Spleen (tissue), 11 donors: ENCODE measurements at regions not wholly inside any gene's neighbourhood (a gene's known extent, or its start where the extent isn't known, plus 50 kb on each side); places are given as distances from the start of the nearest gene placed in this dataset.

ENCODE experiments used
- DNase-seq: peaks from one replicate; pipeline ENCODE4 v3.0.0-alpha.2; 2020
- H3K27ac ChIP-seq, 8 donors: fragments of 200-600 bp; sonication (generic) in 7 of 8; 1 replicate in 4 of 8; 2 replicates in 4 of 8; pipeline versions ENCODE4 v1.5.0 to v1.8.0; 2016 to 2021; ENCODE audit warnings: inconsistent platforms in 4 of 8, mild to moderate bottlenecking in 4 of 8, moderate library complexity in 1 of 8
- H3K27me3 ChIP-seq, 7 donors: fragments of 200-600 bp; sonication (generic) in 6 of 7; replicated peaks in 1 of 7; 1 replicate in 4 of 7; 2 replicates in 3 of 7; pipeline versions ENCODE4 v1.5.0 to v1.8.0; 2016 to 2021; ENCODE audit warnings: inconsistent platforms in 3 of 7, mild to moderate bottlenecking in 1 of 7
- H3K36me3 ChIP-seq, 6 donors: fragments of 200-600 bp; sonication (generic) in 5 of 6; 1 replicate in 4 of 6; 2 replicates in 2 of 6; pipeline versions ENCODE4 v1.5.0 to v1.8.0; 2016 to 2021; ENCODE audit warnings: inconsistent platforms in 2 of 6
- H3K4me1 ChIP-seq, 6 donors: fragments of 200-600 bp; sonication (generic) in 5 of 6; 1 replicate in 3 of 6; 2 replicates in 3 of 6; pipeline versions ENCODE4 v1.5.0 to v1.8.0; 2016 to 2021; ENCODE audit warnings: inconsistent platforms in 3 of 6
- H3K4me3 ChIP-seq, 8 donors: fragments of 200-600 bp; sonication (generic) in 7 of 8; 1 replicate in 4 of 8; 2 replicates in 4 of 8; pipeline versions ENCODE4 v1.5.0 to v1.8.0; 2016 to 2021; ENCODE audit warnings: inconsistent platforms in 4 of 8, mild to moderate bottlenecking in 4 of 8, moderate library complexity in 2 of 8
- H3K9me3 ChIP-seq, 8 donors: fragments of 200-600 bp; sonication (generic) in 7 of 8; 1 replicate in 4 of 8; 2 replicates in 4 of 8; pipeline versions ENCODE4 v1.5.0 to v1.8.0; 2016 to 2021; ENCODE audit warnings: inconsistent platforms in 4 of 8
- CTCF ChIP-seq, 11 experiments: fragments of 200-600 bp in 7 of 11; fragments of 450-650 bp in 4 of 11; sonication (generic) in 4 of 11; IDR thresholded peaks in 8 of 11; conservative IDR thresholded peaks in 3 of 11; 1 replicate in 7 of 11; 2 replicates in 4 of 11; pipeline versions ENCODE4 v1.4.0 to v1.8.0; 2016 to 2021; ENCODE audit warnings: antibody characterized with exemption in 11 of 11, inconsistent platforms in 4 of 11, mild to moderate bottlenecking in 1 of 11
- POLR2A ChIP-seq, 3 donors: fragments of 450-650 bp; IDR thresholded peaks; one replicate each; pipeline ENCODE4 v1.5.1; 2017; ENCODE audit warnings: antibody characterized with exemption in 3 of 3, mild to moderate bottlenecking in 1 of 3
- POLR2AphosphoS5 ChIP-seq, 3 donors: sonication (generic); formaldehyde crosslinking; IDR thresholded peaks; one replicate each; pipeline ENCODE4 v1.5.1; 2017; ENCODE audit warnings: antibody characterized with exemption in 3 of 3
- WGBS, 5 donors: extraction: QIAGEN DNeasy Blood & Tissue Kit in 3 of 5; methylation state at CpG; one replicate each; pipeline versions ENCODE4 v1.1.5 to v1.1.7; 2013 to 2018; 5-methylcytosine and 5-hydroxymethylcytosine counted together
- intact Hi-C: fragments of 100-400 bp; cut with DNase I; formaldehyde crosslinking; loops from one replicate; pipeline ENCODE4 v1.15.0; 2023; ENCODE audit warnings: low total_unique reads
- donor health status: healthy with polysubstance abuse.
- donor health status: DM: no; HTN: no; CAD: no; lungs with moderate emphysema.
- donor health status: DM: no; HTN: no; CAD: no.
- donor health status: Bipolar disorder and iron deficiency.
- donor health status: healthy.
- donor health status: DM: no; HTN: no; CAD: no.
- donor health status: DM: yes; HTN: yes; CAD: no.

DNA sequence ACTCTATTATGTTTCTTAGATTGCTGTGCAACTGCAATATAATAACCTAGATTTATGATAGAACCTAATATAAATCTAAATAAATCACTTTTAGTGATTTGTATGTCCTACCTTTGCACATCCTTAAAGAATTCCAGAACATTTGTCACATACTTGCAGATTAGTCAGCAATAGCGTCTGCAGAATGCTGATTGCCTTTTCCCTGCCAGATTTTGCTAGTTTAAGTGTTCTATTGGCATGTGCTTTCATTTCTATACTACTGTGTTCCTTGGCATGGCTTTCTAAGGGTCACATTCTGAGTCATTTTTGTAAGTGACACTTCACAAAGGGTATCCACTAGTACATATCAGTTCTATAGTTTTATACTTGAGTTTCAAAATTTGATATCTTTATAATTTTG is 303.1 kb upstream of the GIMD1 start:
- H3K4me1 ChIP-seq = no peaks in the 10 kb centered on the region
- no peak for DNase-seq
- TF ChIP-seq POLR2A (IDR thresholded peaks at IDR 0.05) (no peak), CTCF (IDR thresholded peaks at IDR 0.05 in 8 of 11, conservative IDR thresholded peaks at IDR 0.05 in 3 of 11) (no peak), POLR2AphosphoS5 (IDR thresholded peaks at IDR 0.05) (no peak)
- no peak overlapping the region for H3K4me3 ChIP-seq
- no peaks in the 10 kb centered on the region for H3K36me3 ChIP-seq
- H3K9me3 ChIP-seq = peaks cover 0 to 22% (median 5%) of the 10 kb centered on the region in 8 donors
- H3K27me3 ChIP-seq = no peaks in the 10 kb centered on the region
- H3K27ac ChIP-seq = no peak overlapping the region
- intact Hi-C loops = no loop called here
- WGBS, 5 donors = 32 to 78% (median 68%) methylated on average over 1 of the region's 1 CpG

DNA sequence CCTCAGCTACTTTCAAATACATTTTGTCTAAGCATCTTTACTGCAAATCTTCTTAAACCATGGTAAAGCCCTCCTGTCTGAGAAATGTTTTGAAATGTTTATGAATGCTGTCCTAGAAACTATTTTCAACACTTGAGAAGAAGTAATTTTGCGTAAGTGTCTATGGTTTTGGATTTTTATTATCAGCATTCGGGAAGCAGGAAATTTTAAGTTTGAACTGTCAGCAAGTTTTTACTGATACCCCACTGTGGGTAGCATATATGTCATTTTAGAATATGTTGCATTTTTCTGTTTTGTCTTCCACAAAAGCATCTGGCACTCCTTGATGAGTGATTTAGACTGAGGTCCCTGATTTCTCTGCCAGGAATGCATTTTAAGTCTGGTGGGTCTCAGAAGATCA is 302.4 kb upstream of the GIMD1 start:
- Histone ChIP-seq H3K4me3 (no peak overlapping the region), H3K9me3 (peaks cover 0 to 22% (median 5%) of the 10 kb centered on the region in 8 donors), H3K27me3 (no peaks in the 10 kb centered on the region), H3K4me1 (no peaks in the 10 kb centered on the region), H3K36me3 (no peaks in the 10 kb centered on the region), H3K27ac (no peak overlapping the region)
- intact Hi-C loops = no loop called here
- 80 to 94% (median 89%) methylated on average over 2 of the region's 2 CpGs for whole genome bisulfite sequencing, 5 donors
- TF ChIP-seq CTCF (IDR thresholded peaks at IDR 0.05 in 8 of 11, conservative IDR thresholded peaks at IDR 0.05 in 3 of 11) (no peak), POLR2A (IDR thresholded peaks at IDR 0.05) (no peak), POLR2AphosphoS5 (IDR thresholded peaks at IDR 0.05) (no peak)
- DNase-seq = no peak

DNA sequence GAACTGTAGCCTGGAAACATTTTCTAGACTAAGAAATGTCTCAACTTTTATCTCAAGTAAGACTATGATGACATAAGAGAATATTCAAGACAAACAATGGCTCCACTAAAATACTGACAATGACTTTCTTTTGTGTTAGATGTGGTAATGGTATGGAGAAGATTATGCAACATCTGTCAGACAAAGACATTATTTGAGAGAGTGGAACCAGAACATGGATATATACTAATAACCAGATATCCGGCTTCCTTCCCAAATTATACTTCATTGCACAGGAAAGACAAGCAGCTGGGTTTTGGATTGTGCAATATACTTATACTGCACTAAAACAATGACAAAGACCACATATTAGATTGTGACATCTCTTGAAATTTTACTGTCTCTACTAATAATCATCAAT is 290.8 kb upstream of the GIMD1 start:
- TF ChIP-seq POLR2AphosphoS5 (IDR thresholded peaks at IDR 0.05) (no peak), POLR2A (IDR thresholded peaks at IDR 0.05) (no peak), CTCF (IDR thresholded peaks at IDR 0.05 in 8 of 11, conservative IDR thresholded peaks at IDR 0.05 in 3 of 11) (no peak)
- Histone ChIP-seq H3K27me3 (no peaks in the 10 kb centered on the region), H3K4me3 (no peak overlapping the region), H3K9me3 (no peaks in the 10 kb centered on the region), H3K36me3 (no peaks in the 10 kb centered on the region), H3K4me1 (no peaks in the 10 kb centered on the region), H3K27ac (no peak overlapping the region)
- no peak for DNase-seq
- 48 to 88% (median 62%) methylated on average over 1 of the region's 1 CpG for WGBS, 5 donors
- intact Hi-C loops = no loop called here

GRCh38 chr4:106652095-106652494 is 283.5 kb upstream of the GIMD1 start:
- no peaks in the 10 kb centered on the region for H3K4me1 ChIP-seq
- H3K27me3 ChIP-seq = no peaks in the 10 kb centered on the region
- H3K36me3 ChIP-seq = no peaks in the 10 kb centered on the region
- 90 to 98% (median 91%) methylated on average over 2 of the region's 2 CpGs for WGBS, 5 donors
- TF ChIP-seq CTCF (IDR thresholded peaks at IDR 0.05 in 8 of 11, conservative IDR thresholded peaks at IDR 0.05 in 3 of 11) (no peak), POLR2A (IDR thresholded peaks at IDR 0.05) (no peak), POLR2AphosphoS5 (IDR thresholded peaks at IDR 0.05) (no peak)
- peaks cover 0 to 4% (median 0%) of the 10 kb centered on the region in 8 donors for H3K9me3 ChIP-seq
- no peak overlapping the region for H3K27ac ChIP-seq
- H3K4me3 ChIP-seq = no peak overlapping the region
- intact Hi-C loops = no loop called here
- DNase-seq = no peak
